C4-2B (cell line): ENCODE measurements at regions not wholly inside any gene's neighbourhood (a gene's known extent, or its start where the extent isn't known, plus 50 kb on each side); places are given as distances from the start of the nearest gene placed in this dataset.

ENCODE experiments used
- CTCF ChIP-seq: fragments of 450-650 bp; conservative IDR thresholded peaks from 2 replicates; pipeline ENCODE4 v1.5.1; 2017; ENCODE audit warnings: mild to moderate bottlenecking
- ZFX ChIP-seq: fragments of 450-650 bp; IDR thresholded peaks from 2 replicates; pipeline ENCODE4 v1.6.1; 2017

- TF ChIP-seq CTCF (no peak), ZFX (no peak)
These were observed 506.5 kb downstream of the MN1 start for GRCh38 chr22:27295040-27295439.
